ENCODE measurements at regions not wholly inside any gene's neighbourhood (a gene's known extent, or its start where the extent isn't known, plus 50 kb on each side); places are given as distances from the start of the nearest gene placed in this dataset.

DNA sequence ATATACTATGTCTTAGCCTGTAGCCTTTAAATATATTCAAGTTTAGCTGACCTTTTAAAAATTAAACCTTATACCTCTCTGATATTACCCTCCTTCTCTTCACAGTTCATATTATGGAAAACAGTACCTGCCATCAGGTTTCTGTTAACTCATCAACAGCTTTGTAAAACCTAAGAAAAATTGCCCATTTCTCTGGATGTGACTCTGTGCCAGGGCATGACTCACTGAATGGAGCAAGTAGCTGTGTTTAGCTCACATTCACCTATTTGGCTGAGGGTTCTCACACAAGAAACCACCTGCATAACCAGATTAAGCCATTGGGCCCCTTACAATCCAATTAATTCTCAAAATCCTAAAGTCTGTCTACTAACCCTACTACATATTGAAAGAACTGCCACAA, 678.8 kb upstream of the MARCKS start:
- Histone ChIP-seq H3K4me1 (ENCODE audit: insufficient read depth, low read length) (no peaks in the 10 kb centered on the region), H3K27me3 (ENCODE audit: insufficient read depth, low read length) (no peaks in the 10 kb centered on the region), H3K27ac (ENCODE audit: low read length) (no peak overlapping the region), H3K9me3 (ENCODE audit: insufficient read depth, low read depth, low read length) (no peaks in the 10 kb centered on the region), H3K9ac (ENCODE audit: low read depth, low read length) (no peak overlapping the region), H3K36me3 (ENCODE audit: insufficient read depth, low read depth, low read length) (no peaks in the 10 kb centered on the region), H3K4me3 (ENCODE audit: low read length) (no peak overlapping the region)

DNA sequence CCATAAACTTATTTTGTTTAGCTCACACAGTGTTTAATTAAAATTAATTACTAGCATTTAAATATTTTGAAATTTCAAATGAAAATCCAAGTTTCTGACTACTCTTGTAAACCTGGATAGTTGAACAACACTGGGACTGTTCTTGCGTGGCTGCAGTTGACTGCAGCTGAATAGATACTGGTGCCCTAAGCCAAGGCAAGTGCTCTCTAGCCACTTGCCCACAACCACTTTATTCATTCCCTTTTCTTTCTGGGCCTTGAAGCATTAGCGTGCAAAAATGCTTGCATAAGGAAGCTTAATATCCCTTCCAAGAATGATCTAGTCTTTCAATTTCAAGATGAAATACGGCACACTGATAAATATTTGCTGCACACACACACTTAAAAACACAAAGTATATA, 676.0 kb upstream of the MARCKS start:
- 0 out of 2 replicates have a peak, but pooled peaks cover 2% of the 10 kb centered on the region for H3K4me1 ChIP-seq (ENCODE audit: insufficient read depth, low read length)
- H3K4me3 ChIP-seq (ENCODE audit: low read length), result no peak overlapping the region
- no peak overlapping the region for H3K9ac ChIP-seq (ENCODE audit: low read depth, low read length)
- no peaks in the 10 kb centered on the region for H3K36me3 ChIP-seq (ENCODE audit: insufficient read depth, low read depth, low read length)
- no peaks in the 10 kb centered on the region for H3K27me3 ChIP-seq (ENCODE audit: insufficient read depth, low read length)
- H3K27ac ChIP-seq (ENCODE audit: low read length), result no peak overlapping the region
- H3K9me3 ChIP-seq (ENCODE audit: insufficient read depth, low read depth, low read length), result no peaks in the 10 kb centered on the region

DNA sequence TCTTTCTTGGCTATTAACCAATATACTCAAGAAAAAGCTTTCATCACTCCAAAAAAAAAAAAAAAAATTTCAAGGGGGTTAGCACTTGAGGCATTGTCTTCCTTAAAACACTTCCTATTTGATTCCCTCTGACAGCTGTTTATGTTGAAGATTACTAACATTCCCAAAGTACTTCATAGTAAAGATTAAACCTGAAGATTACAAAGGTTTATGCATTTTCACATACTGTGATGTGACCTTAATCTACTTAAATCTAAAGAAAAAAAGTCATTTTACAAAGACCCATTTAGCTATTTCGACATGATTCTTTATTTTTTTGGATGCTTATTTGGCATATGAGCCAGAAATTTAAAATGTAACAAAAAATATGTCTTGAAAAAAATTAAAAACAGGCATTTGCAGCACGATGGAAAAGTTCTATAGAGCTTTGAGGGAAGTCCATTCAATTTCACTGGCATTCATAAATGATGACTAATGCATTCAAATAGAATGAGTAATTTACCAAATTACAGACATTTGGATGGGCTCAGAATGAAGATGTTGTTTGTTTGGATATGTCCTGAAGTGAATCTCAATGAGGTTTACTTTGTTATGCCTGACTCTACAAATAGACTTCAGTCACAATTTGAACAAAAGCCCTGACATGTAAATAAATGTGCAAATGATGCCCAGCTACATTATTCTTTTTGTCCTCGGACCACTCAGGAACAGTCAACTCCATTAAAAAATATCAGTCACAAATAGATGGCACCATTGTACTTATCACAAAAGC, 674.6 kb upstream of the MARCKS start:
- no peak overlapping the region for H3K27ac ChIP-seq (ENCODE audit: low read length)

DNA sequence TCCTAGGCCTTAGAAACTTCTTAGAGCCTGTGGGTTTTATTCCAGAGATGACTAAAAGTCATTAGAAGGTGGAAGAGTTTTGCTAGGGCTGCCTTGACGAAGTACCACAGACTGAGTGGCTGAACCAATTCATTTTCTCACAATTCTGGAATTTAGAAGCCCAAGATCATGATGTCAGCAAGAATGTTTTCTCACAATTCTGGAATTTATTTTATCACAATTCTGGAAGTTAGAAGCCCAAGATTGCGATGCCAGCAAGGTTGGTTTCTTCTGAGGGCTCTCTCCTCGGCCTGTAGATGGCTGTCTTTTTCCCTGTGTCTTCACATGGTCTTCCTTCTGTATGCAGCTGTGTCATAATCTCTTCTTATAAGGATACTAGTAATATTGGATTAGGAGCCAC, 672.9 kb upstream of the MARCKS start:
- Histone ChIP-seq H3K9me3 (ENCODE audit: insufficient read depth, low read depth, low read length) (no peaks in the 10 kb centered on the region), H3K4me1 (ENCODE audit: insufficient read depth, low read length) (0 out of 2 replicates have a peak, but pooled peaks cover 2% of the 10 kb centered on the region), H3K9ac (ENCODE audit: low read depth, low read length) (no peak overlapping the region), H3K27me3 (ENCODE audit: insufficient read depth, low read length) (no peaks in the 10 kb centered on the region), H3K27ac (ENCODE audit: low read length) (no peak overlapping the region), H3K4me3 (ENCODE audit: low read length) (no peak overlapping the region), H3K36me3 (ENCODE audit: insufficient read depth, low read depth, low read length) (no peaks in the 10 kb centered on the region)

More for the DNA sequence above, 674.6 kb upstream of the MARCKS start:
- Histone ChIP-seq H3K4me3 (ENCODE audit: low read length) (no peak overlapping the region), H3K27me3 (ENCODE audit: insufficient read depth, low read length) (no peaks in the 10 kb centered on the region), H3K9me3 (ENCODE audit: insufficient read depth, low read depth, low read length) (no peaks in the 10 kb centered on the region), H3K9ac (ENCODE audit: low read depth, low read length) (no peak overlapping the region), H3K36me3 (ENCODE audit: insufficient read depth, low read depth, low read length) (no peaks in the 10 kb centered on the region), H3K4me1 (ENCODE audit: insufficient read depth, low read length) (0 out of 2 replicates have a peak, but pooled peaks cover 2% of the 10 kb centered on the region)

DNA sequence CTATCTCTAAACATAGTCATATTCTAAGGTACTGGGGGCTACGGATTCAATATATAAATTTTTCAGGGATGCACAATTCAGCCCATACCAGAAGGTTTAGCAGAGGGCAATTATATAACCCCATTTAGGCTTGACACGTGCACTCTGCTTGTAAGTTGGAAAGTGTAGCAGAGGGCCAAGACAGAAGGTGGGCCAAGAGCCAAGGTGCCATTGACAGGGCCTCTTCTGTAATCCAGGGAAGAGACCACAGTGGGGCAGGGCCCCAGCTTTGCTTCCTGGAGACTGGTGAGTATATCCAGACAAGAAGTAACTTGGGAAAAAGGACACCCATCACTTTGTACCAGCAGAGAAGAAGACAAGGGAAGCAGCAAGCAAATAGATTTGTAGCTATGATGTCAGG, 672.4 kb upstream of the MARCKS start:
- no peak overlapping the region for H3K9ac ChIP-seq (ENCODE audit: low read depth, low read length)
- no peak overlapping the region for H3K27ac ChIP-seq (ENCODE audit: low read length)
- H3K27me3 ChIP-seq (ENCODE audit: insufficient read depth, low read length), result no peaks in the 10 kb centered on the region
- H3K9me3 ChIP-seq (ENCODE audit: insufficient read depth, low read depth, low read length), result no peaks in the 10 kb centered on the region
- no peak overlapping the region for H3K4me3 ChIP-seq (ENCODE audit: low read length)
- no peaks in the 10 kb centered on the region for H3K36me3 ChIP-seq (ENCODE audit: insufficient read depth, low read depth, low read length)
- H3K4me1 ChIP-seq (ENCODE audit: insufficient read depth, low read length), result 0 out of 2 replicates have a peak, but pooled peaks cover 2% of the 10 kb centered on the region

DNA sequence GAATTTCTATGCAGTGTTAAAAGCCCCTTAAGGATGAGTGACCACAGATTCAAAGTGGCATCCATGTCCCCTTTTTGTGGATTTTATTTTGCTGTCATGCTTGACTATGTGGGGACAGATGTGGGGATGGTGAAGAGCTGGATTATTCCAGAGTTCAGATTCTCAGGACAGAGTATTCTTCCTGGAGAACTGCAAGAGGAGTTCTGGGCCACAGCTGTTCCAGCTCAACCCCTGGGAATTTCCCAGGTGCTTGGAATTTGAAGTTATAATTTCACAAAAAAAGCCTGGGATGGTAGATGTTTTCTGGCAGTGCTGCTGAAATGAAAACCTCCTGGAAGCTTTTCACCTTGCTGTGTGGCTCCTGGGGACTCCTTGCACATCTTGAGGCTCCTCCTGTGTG, 671.8 kb upstream of the MARCKS start:
- Histone ChIP-seq H3K4me1 (ENCODE audit: insufficient read depth, low read length) (0 out of 2 replicates have a peak, but pooled peaks cover 2% of the 10 kb centered on the region), H3K4me3 (ENCODE audit: low read length) (no peak overlapping the region), H3K27ac (ENCODE audit: low read length) (no peak overlapping the region), H3K27me3 (ENCODE audit: insufficient read depth, low read length) (no peaks in the 10 kb centered on the region), H3K9ac (ENCODE audit: low read depth, low read length) (no peak overlapping the region), H3K36me3 (ENCODE audit: insufficient read depth, low read depth, low read length) (no peaks in the 10 kb centered on the region), H3K9me3 (ENCODE audit: insufficient read depth, low read depth, low read length) (no peaks in the 10 kb centered on the region)

DNA sequence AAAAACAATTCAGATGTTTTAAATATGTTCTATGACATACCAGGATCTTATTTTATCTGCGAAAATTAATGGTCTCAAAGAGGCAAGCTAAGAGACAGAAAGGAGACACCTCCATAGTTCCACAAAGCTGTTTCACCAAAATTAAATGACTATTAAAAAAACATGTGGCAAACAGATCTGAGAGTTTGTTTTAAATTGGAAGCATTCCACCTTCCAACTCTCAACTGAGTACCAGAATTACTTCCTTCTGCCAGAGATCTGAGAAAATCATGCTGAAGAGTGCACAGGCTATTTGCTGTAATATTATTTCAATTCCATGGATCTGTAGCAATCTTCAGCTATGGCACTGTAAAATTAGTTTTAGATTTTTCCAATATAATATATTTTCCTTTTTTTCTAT, 669.5 kb upstream of the MARCKS start:
- Histone ChIP-seq H3K9me3 (ENCODE audit: insufficient read depth, low read depth, low read length) (no peaks in the 10 kb centered on the region), H3K36me3 (ENCODE audit: insufficient read depth, low read depth, low read length) (no peaks in the 10 kb centered on the region), H3K27me3 (ENCODE audit: insufficient read depth, low read length) (no peaks in the 10 kb centered on the region), H3K9ac (ENCODE audit: low read depth, low read length) (no peak overlapping the region), H3K4me1 (ENCODE audit: insufficient read depth, low read length) (0 out of 2 replicates have a peak, but pooled peaks cover 2% of the 10 kb centered on the region), H3K4me3 (ENCODE audit: low read length) (no peak overlapping the region), H3K27ac (ENCODE audit: low read length) (no peak overlapping the region)

DNA sequence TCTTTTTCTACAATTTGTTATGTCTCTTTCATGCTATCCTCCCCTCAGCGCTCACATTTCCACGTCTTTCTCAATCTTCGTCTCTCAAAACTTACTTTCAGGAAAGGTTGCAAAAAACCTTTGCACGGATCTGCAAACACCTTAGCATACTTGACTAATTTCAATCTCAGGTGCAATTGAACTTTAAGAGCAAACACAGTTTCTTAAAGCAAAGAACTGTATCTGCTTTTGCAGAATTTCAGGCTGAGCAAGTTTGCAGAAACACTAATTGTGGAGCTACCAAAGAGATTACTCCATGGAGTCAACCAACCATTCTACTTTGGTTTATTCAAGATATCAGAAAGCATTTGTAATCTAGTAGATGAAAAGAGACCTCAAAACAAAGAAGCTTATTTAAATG, 668.2 kb upstream of the MARCKS start:
- H3K4me1 ChIP-seq (ENCODE audit: insufficient read depth, low read length), result 0 out of 2 replicates have a peak, but pooled peaks cover 2% of the 10 kb centered on the region
- H3K27me3 ChIP-seq (ENCODE audit: insufficient read depth, low read length), result no peaks in the 10 kb centered on the region
- H3K4me3 ChIP-seq (ENCODE audit: low read length), result no peak overlapping the region
- no peak overlapping the region for H3K9ac ChIP-seq (ENCODE audit: low read depth, low read length)
- no peaks in the 10 kb centered on the region for H3K36me3 ChIP-seq (ENCODE audit: insufficient read depth, low read depth, low read length)
- H3K27ac ChIP-seq (ENCODE audit: low read length), result no peak overlapping the region
- H3K9me3 ChIP-seq (ENCODE audit: insufficient read depth, low read depth, low read length), result no peaks in the 10 kb centered on the region

DNA sequence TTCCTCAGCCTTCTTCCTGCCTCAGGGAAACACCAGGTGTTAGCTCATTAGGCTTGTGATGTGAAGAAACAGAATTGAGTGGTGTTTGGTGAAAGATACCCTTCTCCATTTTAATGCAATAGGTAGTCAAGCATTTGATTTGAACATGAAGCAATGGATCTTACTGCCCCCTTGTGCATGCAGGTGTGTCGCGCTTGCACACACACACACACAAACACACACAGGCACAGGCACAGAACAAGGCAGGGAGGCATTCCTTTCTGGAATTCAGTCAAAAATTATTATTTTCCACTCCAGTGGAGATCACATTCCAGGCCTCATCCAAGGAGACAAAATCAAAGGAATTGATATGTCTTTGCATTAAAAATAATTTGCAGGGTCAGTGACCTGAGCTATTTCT, 667.0 kb upstream of the MARCKS start:
- no peaks in the 10 kb centered on the region for H3K27me3 ChIP-seq (ENCODE audit: insufficient read depth, low read length)
- no peak overlapping the region for H3K27ac ChIP-seq (ENCODE audit: low read length)
- no peak overlapping the region for H3K4me3 ChIP-seq (ENCODE audit: low read length)
- 0 out of 2 replicates have a peak, but pooled peaks cover 1% of the 10 kb centered on the region for H3K4me1 ChIP-seq (ENCODE audit: insufficient read depth, low read length)
- no peak overlapping the region for H3K9ac ChIP-seq (ENCODE audit: low read depth, low read length)
- H3K36me3 ChIP-seq (ENCODE audit: insufficient read depth, low read depth, low read length), result no peaks in the 10 kb centered on the region
- H3K9me3 ChIP-seq (ENCODE audit: insufficient read depth, low read depth, low read length), result no peaks in the 10 kb centered on the region

DNA sequence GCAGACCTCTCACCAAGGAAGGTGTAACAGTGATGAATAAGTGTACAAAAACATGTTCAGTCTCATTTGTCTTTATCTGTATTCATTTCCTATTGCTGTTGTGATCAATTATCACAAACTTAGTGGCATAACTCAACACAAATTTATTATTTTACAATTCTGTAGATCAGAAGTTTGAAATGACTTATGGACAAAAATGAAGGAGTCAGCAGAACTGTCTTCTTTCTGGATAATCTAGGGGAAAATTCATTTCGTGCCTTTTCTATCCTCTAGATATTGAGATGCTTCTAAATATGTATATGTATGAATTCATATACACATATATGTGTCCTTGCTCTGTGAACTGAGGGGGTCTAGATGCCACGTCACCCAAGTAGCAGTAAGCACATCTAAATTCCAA, 663.1 kb upstream of the MARCKS start:
- Histone ChIP-seq H3K27ac (ENCODE audit: low read length) (no peak overlapping the region), H3K9me3 (ENCODE audit: insufficient read depth, low read depth, low read length) (no peaks in the 10 kb centered on the region), H3K27me3 (ENCODE audit: insufficient read depth, low read length) (no peaks in the 10 kb centered on the region), H3K36me3 (ENCODE audit: insufficient read depth, low read depth, low read length) (no peaks in the 10 kb centered on the region), H3K9ac (ENCODE audit: low read depth, low read length) (no peak overlapping the region), H3K4me3 (ENCODE audit: low read length) (no peak overlapping the region), H3K4me1 (ENCODE audit: insufficient read depth, low read length) (no peaks in the 10 kb centered on the region)

DNA sequence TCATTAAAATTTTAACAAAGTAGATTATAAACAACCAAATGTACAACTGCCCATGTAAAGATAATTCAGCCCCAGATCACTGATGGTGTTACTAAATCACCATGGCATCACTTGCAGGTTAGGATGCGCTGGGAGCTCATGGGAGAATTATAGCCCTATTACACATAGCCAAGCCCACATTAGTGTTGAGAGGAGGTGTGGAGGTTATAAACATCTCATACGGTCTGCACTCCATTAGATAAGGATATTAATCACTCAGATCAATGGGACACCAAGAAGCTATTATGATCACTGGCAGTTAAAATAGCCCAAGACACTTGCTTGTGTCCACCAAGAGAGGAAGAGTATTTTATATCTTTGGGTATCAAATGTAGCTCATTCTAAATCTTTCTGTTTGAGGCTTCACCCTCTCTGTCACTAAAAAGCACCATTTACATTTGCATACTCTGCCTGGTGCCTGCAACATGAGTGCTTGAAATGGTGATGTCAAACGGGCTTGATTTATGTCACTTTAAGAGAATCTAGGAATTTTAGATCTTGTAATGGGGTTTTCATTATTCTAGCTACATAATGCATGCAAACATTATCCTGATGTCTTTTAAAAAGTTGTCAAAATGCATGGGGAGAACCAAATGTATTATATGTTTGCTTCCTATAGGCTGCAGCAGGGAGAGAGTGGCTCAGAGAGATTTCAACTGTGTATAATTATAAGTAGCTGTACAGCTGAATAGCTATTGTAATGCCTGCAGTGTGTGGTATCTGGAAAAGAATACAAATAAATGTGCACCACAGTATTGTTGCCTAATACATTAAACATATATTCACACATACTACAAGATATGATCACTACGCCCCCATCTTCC, 654.1 kb upstream of the MARCKS start:
- Histone ChIP-seq H3K9me3 (ENCODE audit: insufficient read depth, low read depth, low read length) (no peaks in the 10 kb centered on the region), H3K4me3 (ENCODE audit: low read length) (no peak overlapping the region), H3K27me3 (ENCODE audit: insufficient read depth, low read length) (no peaks in the 10 kb centered on the region), H3K36me3 (ENCODE audit: insufficient read depth, low read depth, low read length) (no peaks in the 10 kb centered on the region), H3K4me1 (ENCODE audit: insufficient read depth, low read length) (no peaks in the 10 kb centered on the region), H3K27ac (ENCODE audit: low read length) (no peak overlapping the region), H3K9ac (ENCODE audit: low read depth, low read length) (no peak overlapping the region)

DNA sequence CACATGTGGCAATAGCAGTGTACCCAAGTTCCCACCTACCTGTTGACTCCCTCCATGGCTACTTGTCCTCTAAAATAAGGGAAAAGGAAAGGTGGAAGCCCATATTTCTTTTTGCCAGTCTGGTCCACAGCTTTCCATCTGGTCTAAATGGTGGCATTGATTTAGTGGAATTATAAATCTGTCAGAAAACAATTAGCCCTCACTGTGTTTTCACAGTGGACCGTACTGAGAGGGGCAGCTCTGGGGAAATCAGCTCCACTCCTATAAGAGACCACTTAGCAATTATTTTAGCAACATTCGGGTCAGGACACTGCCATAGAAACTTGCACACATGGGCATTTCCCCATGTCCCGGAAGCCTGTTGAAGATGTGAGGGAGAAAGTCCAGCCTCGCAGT, 653.4 kb upstream of the MARCKS start:
- Histone ChIP-seq H3K9me3 (ENCODE audit: insufficient read depth, low read depth, low read length) (no peaks in the 10 kb centered on the region), H3K9ac (ENCODE audit: low read depth, low read length) (no peak overlapping the region), H3K27ac (ENCODE audit: low read length) (no peak overlapping the region), H3K27me3 (ENCODE audit: insufficient read depth, low read length) (no peaks in the 10 kb centered on the region), H3K4me1 (ENCODE audit: insufficient read depth, low read length) (no peaks in the 10 kb centered on the region), H3K4me3 (ENCODE audit: low read length) (no peak overlapping the region), H3K36me3 (ENCODE audit: insufficient read depth, low read depth, low read length) (no peaks in the 10 kb centered on the region)

All from iPS-20b (cell line).